ENCODE measurements at regions not wholly inside any gene's neighbourhood (a gene's known extent, or its start where the extent isn't known, plus 50 kb on each side); places are given as distances from the start of the nearest gene placed in this dataset.
"Not testable (repeated sequence)": the region's sequence is repeated elsewhere in the genome, so short reads cannot be mapped to it uniquely, and the experiment has no call there.

DNA sequence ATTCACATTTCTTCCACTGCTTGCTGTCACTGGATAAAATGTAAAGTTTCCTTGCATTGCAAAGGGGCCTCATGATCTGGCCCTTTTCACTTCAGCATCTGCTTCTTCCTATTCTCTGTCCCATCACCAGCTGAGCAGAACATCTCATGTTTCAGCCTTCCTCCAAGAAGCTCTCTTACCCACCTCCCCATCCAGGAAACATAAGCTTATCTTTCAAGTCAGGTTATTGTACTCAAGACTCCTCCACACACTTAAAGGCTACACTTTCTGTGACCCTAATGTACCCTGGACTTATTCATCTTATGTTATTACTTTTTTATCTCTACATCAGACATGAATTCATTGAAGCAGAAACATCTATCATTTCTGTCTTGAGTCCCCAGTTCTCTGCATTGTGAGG lies 230.5 kb downstream of the PMAIP1 start:
- no peak for DNase-seq

DNA sequence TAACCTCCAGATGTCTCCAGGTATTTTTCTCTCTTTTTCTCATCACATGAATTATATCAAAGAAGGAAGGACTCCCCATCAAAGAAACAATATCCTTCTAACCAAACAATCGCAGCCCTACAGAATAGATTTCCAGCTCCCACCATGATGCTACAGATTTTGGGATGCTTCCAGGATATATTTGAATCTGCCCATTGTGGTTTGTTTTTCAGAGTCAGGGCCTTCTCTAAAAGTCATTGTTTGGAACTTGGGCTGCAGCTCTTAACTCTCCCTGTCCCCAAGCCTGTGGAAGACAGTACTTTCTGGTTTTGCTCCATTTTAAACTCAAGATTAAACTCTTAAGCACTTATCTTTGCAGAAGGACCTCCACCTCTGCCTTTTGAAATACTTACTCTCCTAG lies 223.2 kb downstream of the PMAIP1 start:
- no peak for DNase-seq

- DNase-seq, result no peak
These were observed 222.5 kb downstream of the PMAIP1 start for GRCh38 chr18:60122339-60122738.

DNA sequence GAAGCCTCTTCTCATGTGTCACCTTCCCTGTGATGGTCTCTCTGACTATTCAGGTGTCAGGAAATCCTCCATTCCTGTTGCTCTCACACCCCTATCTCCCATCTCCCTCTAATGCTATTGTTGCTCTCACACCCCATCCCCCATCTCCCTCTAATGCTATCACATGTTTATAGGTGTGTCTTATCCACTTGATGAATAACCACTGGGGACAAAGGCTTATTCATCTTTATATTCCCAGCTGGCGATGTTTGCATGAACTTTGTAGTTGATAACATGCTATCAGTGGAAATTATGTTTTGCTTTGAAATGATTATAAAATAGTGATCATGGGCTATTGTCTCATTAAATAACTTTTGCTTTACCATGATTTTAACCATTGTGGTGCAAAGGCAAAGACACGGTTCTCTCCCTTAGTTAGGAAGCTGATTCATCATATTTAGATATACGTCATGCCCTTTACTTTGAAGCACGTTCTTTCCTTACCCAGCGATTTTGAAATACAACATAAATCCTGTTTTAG lies 220.5 kb downstream of the PMAIP1 start:
- no peak for DNase-seq

DNA sequence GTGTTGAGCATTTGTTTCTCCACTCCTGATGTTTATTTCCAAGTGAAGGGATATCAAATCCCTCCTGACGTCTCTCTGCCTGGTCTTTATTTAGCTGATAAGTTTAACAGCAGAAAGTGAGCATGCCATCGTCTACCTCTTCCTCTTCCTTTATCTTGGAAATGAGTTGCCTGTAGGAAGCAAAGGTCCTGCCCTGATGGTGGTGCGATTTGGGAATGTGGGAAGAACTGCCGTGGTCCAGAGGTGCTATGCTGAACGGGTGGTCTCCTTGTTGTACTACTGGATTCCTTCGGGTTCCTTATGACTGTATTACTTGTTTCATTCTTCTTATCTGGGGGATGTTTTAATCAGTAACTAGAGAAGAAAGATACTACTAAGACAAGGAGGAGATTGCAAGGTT lies 217.5 kb downstream of the PMAIP1 start:
- DNase-seq, result no peak

GRCh38 chr18:60113396-60113795 lies 213.6 kb downstream of the PMAIP1 start:
- no peak for DNase-seq

DNA sequence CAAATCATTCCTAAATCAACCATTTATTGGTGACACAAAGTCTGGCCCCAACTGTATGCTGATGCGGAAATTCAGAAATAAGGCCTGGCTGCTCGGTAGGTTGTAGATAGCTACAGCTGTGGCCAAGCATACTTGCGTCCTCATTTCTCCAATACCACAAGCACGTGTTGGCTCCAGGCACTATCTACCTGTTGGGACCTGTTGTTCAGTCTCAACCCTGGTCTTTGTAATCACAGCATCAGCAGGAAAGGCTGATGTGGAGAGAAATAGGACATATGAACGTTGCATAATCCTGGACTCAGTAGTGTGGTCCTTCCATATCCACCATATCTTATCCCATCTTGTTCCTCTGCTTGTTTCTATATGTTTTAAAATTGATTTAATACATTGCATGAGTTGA lies 212.6 kb downstream of the PMAIP1 start:
- DNase-seq, result no peak

GRCh38 chr18:60111525-60111924 lies 211.7 kb downstream of the PMAIP1 start:
- DNase-seq, result no peak

DNA sequence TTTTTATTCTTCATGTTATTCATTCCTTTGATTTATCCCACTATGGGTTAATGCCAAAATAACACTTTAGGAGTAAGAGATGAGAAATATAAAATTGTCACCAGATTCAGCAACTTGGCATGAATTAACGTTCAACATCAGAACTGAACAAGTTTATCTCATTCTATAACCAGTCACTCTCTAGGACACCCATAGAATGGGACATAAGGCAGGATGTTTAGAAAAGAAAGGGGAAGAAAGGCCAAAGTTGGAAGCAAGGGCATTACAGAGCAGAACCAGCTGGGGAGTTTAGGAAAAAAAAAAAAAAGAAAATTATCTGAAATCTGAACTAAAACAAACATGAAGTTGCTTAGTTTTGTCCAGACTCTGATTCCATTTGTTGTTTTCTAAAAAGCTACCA lies 211.0 kb downstream of the PMAIP1 start:
- DNase-seq, result no peak

- no peak for DNase-seq
These were observed 201.0 kb downstream of the PMAIP1 start for GRCh38 chr18:60100778-60101177.

GRCh38 chr18:60099709-60100108 lies 199.9 kb downstream of the PMAIP1 start:
- DNase-seq, result no peak

GRCh38 chr18:60096428-60096827 lies 196.6 kb downstream of the PMAIP1 start:
- no peak for DNase-seq

- DNase-seq, result peak; percentile 29
These were observed 192.3 kb downstream of the PMAIP1 start for GRCh38 chr18:60092073-60092472.

GRCh38 chr18:60090170-60090569 lies 190.4 kb downstream of the PMAIP1 start:
- peak; percentile 20 for DNase-seq

DNA sequence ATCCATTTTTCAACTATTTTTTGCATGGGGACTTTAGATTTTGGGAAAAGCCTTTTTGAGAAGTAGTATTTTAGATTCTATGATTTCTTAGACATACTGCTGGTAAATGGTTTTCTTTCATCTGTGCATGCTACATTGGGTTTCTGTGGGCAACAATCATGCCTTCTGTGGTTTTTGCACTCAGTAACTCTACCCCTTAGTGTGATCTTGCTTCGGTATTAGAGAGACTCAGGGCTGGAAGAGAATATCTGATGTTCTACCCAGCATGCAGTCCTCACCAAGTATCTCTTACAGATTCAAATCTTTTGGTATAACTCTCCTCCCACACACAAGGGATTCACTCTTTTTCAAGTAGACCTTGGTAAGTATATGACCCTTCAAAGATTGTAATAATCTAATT lies 183.0 kb downstream of the PMAIP1 start:
- DNase-seq, result peak; percentile 39

DNA sequence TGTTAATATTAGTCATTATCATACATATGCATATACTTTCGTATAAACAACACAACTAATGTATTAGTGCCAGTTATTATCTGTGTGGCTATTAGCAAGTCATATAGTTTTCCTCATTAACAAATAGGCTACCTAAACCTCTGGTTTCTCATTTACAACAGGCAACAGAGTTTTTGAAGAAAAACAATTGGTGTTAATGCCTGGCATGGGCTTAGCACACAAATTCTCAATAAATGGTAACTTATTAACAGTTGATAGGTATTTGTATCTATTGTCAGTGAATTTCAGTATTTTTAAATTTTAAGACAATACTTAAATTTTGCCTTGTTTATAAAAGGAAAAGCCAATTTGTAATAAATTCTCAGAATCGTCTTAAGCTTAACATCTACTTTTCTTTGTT lies 182.5 kb downstream of the PMAIP1 start:
- DNase-seq, result no peak

DNA sequence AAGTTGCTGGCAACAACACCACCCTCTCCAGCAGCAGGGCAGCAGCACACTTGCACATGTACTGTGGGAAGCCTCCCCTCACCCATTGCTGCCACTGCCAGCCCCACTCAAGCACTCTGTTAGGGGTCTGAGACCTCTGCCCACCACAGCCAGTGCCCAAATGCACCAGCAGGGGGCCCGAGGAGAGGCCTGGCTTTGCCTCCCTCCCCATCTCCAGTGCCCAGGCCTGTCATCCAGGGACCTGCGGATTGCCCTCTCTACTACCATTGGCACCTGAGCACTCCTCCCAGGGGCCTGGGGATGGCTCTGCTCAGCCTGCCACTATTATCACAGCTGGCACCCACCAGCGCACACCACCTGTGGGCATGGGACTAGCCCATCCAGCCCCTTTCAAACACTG lies 175.7 kb downstream of the PMAIP1 start:
- no peak for DNase-seq

- DNase-seq, result peak; percentile 16
These were observed 170.8 kb downstream of the PMAIP1 start for GRCh38 chr18:60070631-60071030.

DNA sequence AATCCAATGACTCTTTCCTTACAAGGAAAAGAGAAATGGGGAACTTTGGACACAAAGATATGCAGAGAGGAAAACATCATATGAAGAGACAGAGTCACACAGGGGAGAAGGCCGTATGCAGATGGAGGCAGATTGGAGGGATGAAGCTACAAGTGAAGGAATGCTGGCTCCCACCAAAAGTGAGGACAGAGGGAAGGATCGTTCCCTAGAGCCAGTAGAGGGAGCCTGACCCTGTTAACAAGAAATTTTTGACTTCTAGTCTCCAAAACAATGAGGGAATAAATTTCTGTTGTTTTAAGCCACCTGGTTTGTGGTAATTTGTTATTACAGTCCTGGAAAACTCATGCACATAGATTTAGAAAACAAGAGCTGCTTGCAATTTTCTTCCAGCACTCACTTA lies 169.3 kb downstream of the PMAIP1 start:
- no peak for DNase-seq

- DNase-seq, result no peak
These were observed 167.8 kb downstream of the PMAIP1 start for GRCh38 chr18:60067426-60068210.

GRCh38 chr18:60066219-60066975 lies 166.6 kb downstream of the PMAIP1 start:
- no peak for DNase-seq

GRCh38 chr18:60064271-60064670 lies 164.5 kb downstream of the PMAIP1 start:
- DNase-seq, result peak; percentile 21

- DNase-seq, result not testable (repeated sequence)
These were observed 163.0 kb downstream of the PMAIP1 start for GRCh38 chr18:60062831-60063230.

- DNase-seq, result no peak
These were observed 162.6 kb downstream of the PMAIP1 start for GRCh38 chr18:60062396-60062795.

Data from fibroblast of skin of scalp (primary cell).